Nephron progenitor cell (in vitro differentiated cells): ENCODE measurements at regions not wholly inside any gene's neighbourhood (a gene's known extent, or its start where the extent isn't known, plus 50 kb on each side); places are given as distances from the start of the nearest gene placed in this dataset.
"Not testable (repeated sequence)": the region's sequence is repeated elsewhere in the genome, so short reads cannot be mapped to it uniquely, and the experiment has no call there.

Experiments used
- DNase-seq: peaks from one replicate; pipeline ENCODE4 v3.0.0; 2021
- H3K27ac Mint-ChIP-seq: 2 replicates; pipeline ENCODE4 v1.8.0; 2021; ENCODE audit warnings: mild to moderate bottlenecking, moderate library complexity, mixed read lengths
- H3K27me3 Mint-ChIP-seq: 2 replicates; pipeline ENCODE4 v1.8.0; 2021; ENCODE audit warnings: mild to moderate bottlenecking, low read depth, mixed read lengths; ENCODE audit not compliant: poor library complexity
- H3K36me3 Mint-ChIP-seq: 2 replicates; pipeline ENCODE4 v1.8.0; 2021; ENCODE audit warnings: low read depth, mixed read lengths
- H3K4me1 Mint-ChIP-seq: 2 replicates; pipeline ENCODE4 v1.8.0; 2021; ENCODE audit warnings: mixed read lengths
- H3K4me3 Mint-ChIP-seq: 2 replicates; pipeline ENCODE4 v1.8.0; 2021; ENCODE audit warnings: mild to moderate bottlenecking, moderate library complexity, mixed read lengths
- H3K9me3 Mint-ChIP-seq: 2 replicates; pipeline ENCODE4 v1.8.0; 2021; ENCODE audit warnings: mild to moderate bottlenecking, moderate library complexity, mixed read lengths
- TF ChIP-seq, protein P1 (sequence below): fragments of 200-600 bp; sonication (generic); IDR thresholded peaks from 2 replicates; pipeline ENCODE4 v1.5.0; 2021; ENCODE audit warnings: antibody characterized with exemption

DNA sequence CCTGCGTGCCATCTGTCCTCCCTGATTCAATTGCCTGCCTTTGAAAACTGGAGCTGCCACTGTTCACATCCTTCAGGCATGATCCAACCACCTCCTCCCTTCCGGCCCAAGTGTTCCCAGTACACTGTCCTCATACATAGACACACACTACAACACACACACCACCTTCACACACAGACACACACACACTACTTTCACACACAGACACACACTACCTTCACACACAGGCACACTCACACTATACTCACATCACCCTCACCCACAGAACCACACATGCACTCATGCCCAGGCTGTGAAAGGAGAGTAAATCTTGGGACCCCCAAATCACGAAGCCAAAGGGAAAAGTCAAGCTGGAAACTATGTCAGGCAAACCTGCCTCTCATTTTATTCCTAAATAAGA, 109.4 kb upstream of the MYLIP start:
- Mint-ChIP-seq H3K36me3 (peaks cover 8% of the 10 kb centered on the region), H3K9me3 (peaks cover 21% of the 10 kb centered on the region), H3K27me3 (no peaks in the 10 kb centered on the region), H3K27ac (no peak overlapping the region), H3K4me1 (no peaks in the 10 kb centered on the region), H3K4me3 (no peak overlapping the region)
- TF ChIP-seq, protein P1, sequence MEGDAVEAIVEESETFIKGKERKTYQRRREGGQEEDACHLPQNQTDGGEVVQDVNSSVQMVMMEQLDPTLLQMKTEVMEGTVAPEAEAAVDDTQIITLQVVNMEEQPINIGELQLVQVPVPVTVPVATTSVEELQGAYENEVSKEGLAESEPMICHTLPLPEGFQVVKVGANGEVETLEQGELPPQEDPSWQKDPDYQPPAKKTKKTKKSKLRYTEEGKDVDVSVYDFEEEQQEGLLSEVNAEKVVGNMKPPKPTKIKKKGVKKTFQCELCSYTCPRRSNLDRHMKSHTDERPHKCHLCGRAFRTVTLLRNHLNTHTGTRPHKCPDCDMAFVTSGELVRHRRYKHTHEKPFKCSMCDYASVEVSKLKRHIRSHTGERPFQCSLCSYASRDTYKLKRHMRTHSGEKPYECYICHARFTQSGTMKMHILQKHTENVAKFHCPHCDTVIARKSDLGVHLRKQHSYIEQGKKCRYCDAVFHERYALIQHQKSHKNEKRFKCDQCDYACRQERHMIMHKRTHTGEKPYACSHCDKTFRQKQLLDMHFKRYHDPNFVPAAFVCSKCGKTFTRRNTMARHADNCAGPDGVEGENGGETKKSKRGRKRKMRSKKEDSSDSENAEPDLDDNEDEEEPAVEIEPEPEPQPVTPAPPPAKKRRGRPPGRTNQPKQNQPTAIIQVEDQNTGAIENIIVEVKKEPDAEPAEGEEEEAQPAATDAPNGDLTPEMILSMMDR = no peak
- no peak for DNase-seq

DNA sequence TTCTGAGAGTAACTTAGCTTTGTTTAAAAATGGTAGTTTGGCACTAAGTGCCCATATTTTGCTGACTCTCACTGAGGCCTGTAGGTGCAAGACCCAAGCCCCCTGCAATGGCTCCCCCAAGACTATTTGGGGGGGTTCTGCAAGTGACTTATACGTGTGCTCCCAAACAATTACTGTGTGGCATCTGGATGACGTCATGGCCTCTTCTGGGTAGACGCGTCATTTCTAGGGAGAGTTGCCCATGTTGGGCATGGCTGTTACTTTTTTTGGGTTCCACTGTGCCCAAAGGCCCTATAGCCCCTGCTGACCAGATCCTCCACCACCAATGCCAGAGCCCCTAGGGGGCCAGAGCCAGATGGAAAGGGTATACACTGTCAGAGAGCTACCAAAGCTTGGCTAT, 110.3 kb upstream of the MYLIP start:
- H3K4me3 Mint-ChIP-seq = no peak overlapping the region
- H3K36me3 Mint-ChIP-seq = peaks cover 8% of the 10 kb centered on the region
- H3K9me3 Mint-ChIP-seq = peaks cover 28% of the 10 kb centered on the region
- no peaks in the 10 kb centered on the region for H3K4me1 Mint-ChIP-seq
- no peak for DNase-seq
- H3K27ac Mint-ChIP-seq = no peak overlapping the region
- no peaks in the 10 kb centered on the region for H3K27me3 Mint-ChIP-seq
- TF ChIP-seq, protein P1 = no peak

DNA sequence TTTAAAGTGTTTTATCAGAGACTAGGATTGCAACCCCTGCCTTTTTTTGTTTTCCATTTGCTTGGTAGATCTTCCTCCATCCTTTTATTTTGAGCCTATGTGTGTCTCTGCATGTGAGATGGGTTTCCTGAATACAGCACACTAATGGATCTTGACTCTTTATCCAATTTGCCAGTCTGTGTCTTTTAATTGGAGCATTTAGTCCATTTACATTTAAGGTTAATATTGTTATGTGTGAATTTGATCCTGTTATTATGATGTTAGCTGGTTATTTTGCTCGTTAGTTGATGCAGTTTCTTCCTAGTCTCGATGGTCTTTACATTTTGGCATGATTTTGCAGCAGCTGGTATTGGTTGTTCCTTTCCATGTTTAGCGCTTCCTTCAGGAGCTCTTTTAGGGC, 114.6 kb upstream of the MYLIP start:
- H3K4me3 Mint-ChIP-seq, H3K27ac Mint-ChIP-seq, DNase-seq, H3K4me1 Mint-ChIP-seq, H3K27me3 Mint-ChIP-seq, H3K36me3 Mint-ChIP-seq: not testable (repeated sequence)
- peaks cover 36% of the 10 kb centered on the region for H3K9me3 Mint-ChIP-seq

DNA sequence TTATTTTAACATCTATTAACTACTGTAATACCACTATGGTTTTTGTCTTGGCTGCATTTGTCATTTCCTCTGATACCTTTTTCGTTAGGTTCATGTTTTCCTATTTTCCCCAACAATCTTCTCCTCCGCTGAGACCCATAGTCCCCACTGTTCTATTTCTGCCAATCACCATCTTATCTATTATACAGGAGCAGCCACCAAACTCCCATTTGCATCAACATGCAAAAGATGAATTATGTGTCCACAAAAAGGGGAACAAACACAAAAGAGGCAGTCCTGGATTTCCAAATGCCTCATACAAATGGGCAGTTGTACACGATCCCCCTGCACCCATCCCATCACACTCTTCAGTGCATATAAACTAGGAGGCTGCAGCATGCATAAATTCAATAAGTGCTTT, 121.7 kb upstream of the MYLIP start:
- no peak overlapping the region for H3K4me3 Mint-ChIP-seq
- H3K27ac Mint-ChIP-seq = no peak overlapping the region
- TF ChIP-seq, protein P1 = no peak
- H3K9me3 Mint-ChIP-seq = peaks cover 7% of the 10 kb centered on the region
- H3K36me3 Mint-ChIP-seq = no peaks in the 10 kb centered on the region
- no peaks in the 10 kb centered on the region for H3K4me1 Mint-ChIP-seq
- H3K27me3 Mint-ChIP-seq = no peaks in the 10 kb centered on the region
- no peak for DNase-seq

DNA sequence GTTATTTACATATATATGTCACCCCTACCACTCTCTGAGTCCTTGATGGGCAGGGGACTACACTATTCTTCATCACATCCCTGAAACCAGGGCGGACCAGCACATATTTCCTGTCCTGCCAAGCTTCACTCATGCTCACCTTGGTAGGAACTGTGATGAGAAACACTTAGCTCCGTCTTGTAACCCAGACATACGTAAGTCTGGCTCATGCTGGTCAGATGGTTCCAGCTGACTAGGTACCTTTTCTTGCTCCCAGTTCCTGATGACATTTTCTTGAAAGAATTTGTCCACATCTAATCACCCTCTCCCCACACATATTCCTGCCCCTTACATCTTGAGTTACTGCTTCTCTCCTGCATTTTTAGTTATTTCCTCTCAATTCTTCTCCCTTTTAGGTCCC, 122.2 kb upstream of the MYLIP start:
- H3K27ac Mint-ChIP-seq = no peak overlapping the region
- peaks cover 5% of the 10 kb centered on the region for H3K9me3 Mint-ChIP-seq
- H3K4me3 Mint-ChIP-seq = no peak overlapping the region
- no peaks in the 10 kb centered on the region for H3K27me3 Mint-ChIP-seq
- TF ChIP-seq, protein P1 = no peak
- no peak for DNase-seq
- H3K4me1 Mint-ChIP-seq = no peaks in the 10 kb centered on the region
- no peaks in the 10 kb centered on the region for H3K36me3 Mint-ChIP-seq

DNA sequence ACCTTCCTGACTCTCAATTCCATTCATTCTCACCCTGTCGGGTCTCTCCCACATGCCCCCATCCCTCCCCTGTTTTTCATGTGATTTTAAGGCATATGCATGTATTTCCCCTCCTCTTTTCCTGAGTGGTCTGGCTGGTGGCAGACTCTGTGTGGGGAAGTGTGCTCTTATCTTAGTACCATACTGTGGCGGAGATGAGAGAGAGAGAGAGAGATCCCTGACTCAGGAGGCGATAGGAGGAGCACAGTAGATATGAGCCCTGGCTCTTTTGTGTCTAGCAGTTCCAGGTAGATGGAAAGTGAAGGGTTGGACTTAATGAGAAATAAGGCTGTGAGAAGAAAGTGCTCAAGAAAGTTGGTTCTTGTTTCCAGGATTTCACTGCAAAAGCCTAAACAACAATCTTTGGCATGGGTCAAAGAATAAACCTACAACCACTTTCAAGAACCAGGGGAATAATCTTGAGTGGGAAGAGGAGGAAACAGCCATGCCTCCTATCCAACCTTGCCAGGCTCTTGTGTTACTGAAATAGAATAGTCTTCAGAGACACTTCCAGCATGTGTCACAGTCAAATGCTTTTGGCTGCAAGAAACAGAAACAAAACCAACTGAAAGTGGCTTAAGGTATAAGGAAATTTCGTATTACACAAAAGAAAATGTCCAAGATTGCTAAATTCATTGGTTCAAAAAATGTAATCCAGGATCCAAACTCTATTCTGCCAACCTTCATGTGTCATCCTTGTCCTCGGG, 123.8 kb upstream of the MYLIP start:
- Mint-ChIP-seq H3K36me3 (no peaks in the 10 kb centered on the region), H3K9me3 (peaks cover 3% of the 10 kb centered on the region), H3K27ac (no peak overlapping the region), H3K4me3 (no peak overlapping the region), H3K4me1 (no peaks in the 10 kb centered on the region), H3K27me3 (no peaks in the 10 kb centered on the region)
- DNase-seq = no peak
- TF ChIP-seq, protein P1 = no peak
